Inflammatory macrophage treated with lipopolysaccharide for 1 hour (primary cell): ENCODE measurements at regions not wholly inside any gene's neighbourhood (a gene's known extent, or its start where the extent isn't known, plus 50 kb on each side); places are given as distances from the start of the nearest gene placed in this dataset.
A peak's percentile ranks its signal among the peaks of the same experiment; 100 is the strongest.
"Not testable (repeated sequence)": the region's sequence is repeated elsewhere in the genome, so short reads cannot be mapped to it uniquely, and the experiment has no call there.

Experiments
- DNase-seq, 2 donors: peaks; one replicate each; pipeline ENCODE4 v3.0.0-alpha.2; 2020 to 2022

GRCh38 chr19:31532034-31532433 lies 182.8 kb upstream of the TSHZ3 start:
- no peak for DNase-seq

- DNase-seq, result no peak
These were observed 183.9 kb upstream of the TSHZ3 start for GRCh38 chr19:31533114-31533513.

GRCh38 chr19:31534231-31534630 lies 185.0 kb upstream of the TSHZ3 start:
- no peak for DNase-seq

GRCh38 chr19:31534786-31535657 lies 185.8 kb upstream of the TSHZ3 start:
- no peak for DNase-seq

GRCh38 chr19:31535691-31536460 lies 186.6 kb upstream of the TSHZ3 start:
- DNase-seq, result no peak

GRCh38 chr19:31537136-31537535 lies 187.9 kb upstream of the TSHZ3 start:
- DNase-seq, result no peak

- DNase-seq, result not testable (repeated sequence)
These were observed 188.7 kb upstream of the TSHZ3 start for GRCh38 chr19:31537902-31538301.

- no peak for DNase-seq
These were observed 189.6 kb upstream of the TSHZ3 start for GRCh38 chr19:31538879-31539278.

- DNase-seq, result no peak
These were observed 190.2 kb upstream of the TSHZ3 start for GRCh38 chr19:31539386-31539785.

- DNase-seq, result no peak
These were observed 192.2 kb upstream of the TSHZ3 start for GRCh38 chr19:31541396-31541795.

- no peak for DNase-seq
These were observed 194.2 kb upstream of the TSHZ3 start for GRCh38 chr19:31543456-31543855.

GRCh38 chr19:31545777-31546176 lies 196.5 kb upstream of the TSHZ3 start:
- DNase-seq, result no peak

GRCh38 chr19:31546205-31546960 lies 197.1 kb upstream of the TSHZ3 start:
- DNase-seq, result no peak

GRCh38 chr19:31548941-31549340 lies 199.7 kb upstream of the TSHZ3 start:
- peak in 1 of 2 donors; percentile 10 for DNase-seq

GRCh38 chr19:31553112-31553845 lies 204.0 kb upstream of the TSHZ3 start:
- no peak for DNase-seq

GRCh38 chr19:31553846-31554215 lies 204.6 kb upstream of the TSHZ3 start:
- no peak for DNase-seq

- no peak for DNase-seq
These were observed 205.1 kb upstream of the TSHZ3 start for GRCh38 chr19:31554360-31554759.

GRCh38 chr19:31555634-31556215 lies 206.5 kb upstream of the TSHZ3 start:
- no peak for DNase-seq

GRCh38 chr19:31559494-31559893 lies 210.3 kb upstream of the TSHZ3 start:
- DNase-seq, result no peak

- DNase-seq, result no peak
These were observed 211.1 kb upstream of the TSHZ3 start for GRCh38 chr19:31560086-31561060.
